Skeletal muscle tissue (tissue), 4 donors: ENCODE measurements at regions not wholly inside any gene's neighbourhood (a gene's known extent, or its start where the extent isn't known, plus 50 kb on each side); places are given as distances from the start of the nearest gene placed in this dataset. TPM values are rescaled to one million over a fixed set of nuclear protein-coding genes. Genes with fewer than 3 reads are reported as not detected.
"Not testable (repeated sequence)": the region's sequence is repeated elsewhere in the genome, so short reads cannot be mapped to it uniquely, and the experiment has no call there.

Experiments used
- H3K27ac ChIP-seq: one replicate; pipeline ENCODE4 v1.7.0; 2013; ENCODE audit warnings: mild to moderate bottlenecking, low read depth, low read length, inconsistent platforms
- H3K27me3 ChIP-seq, 3 donors: one replicate each; pipeline ENCODE4 v1.7.0; 2013; ENCODE audit warnings: low read length in 3 of 3; ENCODE audit not compliant: control insufficient read depth in 3 of 3, insufficient read depth in 3 of 3
- H3K36me3 ChIP-seq, 3 donors: one replicate each; pipeline ENCODE4 v1.7.0; 2013; ENCODE audit warnings: low read length in 3 of 3; ENCODE audit not compliant: control insufficient read depth in 3 of 3, insufficient read depth in 3 of 3
- H3K4me1 ChIP-seq, 3 donors: one replicate each; pipeline ENCODE4 v1.7.0; 2013; ENCODE audit warnings: low read length in 3 of 3, mild to moderate bottlenecking in 3 of 3; ENCODE audit not compliant: control insufficient read depth in 3 of 3, insufficient read depth in 3 of 3
- H3K4me3 ChIP-seq, 3 donors: one replicate each; pipeline ENCODE4 v1.7.0; 2013; ENCODE audit warnings: low read length in 3 of 3
- H3K9ac ChIP-seq, 3 donors: one replicate each; pipeline ENCODE4 v1.7.0; 2013; ENCODE audit warnings: low read length in 3 of 3, mild to moderate bottlenecking in 3 of 3, moderate library complexity in 2 of 3, low read depth in 1 of 3
- H3K9me3 ChIP-seq, 3 donors: one replicate each; pipeline ENCODE4 v1.7.0; 2013; ENCODE audit warnings: low read length in 3 of 3; ENCODE audit not compliant: control insufficient read depth in 3 of 3
- small RNA-seq: library from RNA; depleted of rRNA; stranded (forward); fragments of <200 nt; gene quantifications from one replicate; pipeline ENCODE3, GENCODE V24; 2014
- donor health status: Osteomylitis.

- not testable (repeated sequence) for H3K4me3 ChIP-seq, H3K4me1 ChIP-seq, H3K27ac ChIP-seq, H3K9ac ChIP-seq, H3K9me3 ChIP-seq, H3K27me3 ChIP-seq, H3K36me3 ChIP-seq
Observed at GRCh38 chr7:153989066-153989627, 63.1 kb upstream of the DPP6 start.

DNA sequence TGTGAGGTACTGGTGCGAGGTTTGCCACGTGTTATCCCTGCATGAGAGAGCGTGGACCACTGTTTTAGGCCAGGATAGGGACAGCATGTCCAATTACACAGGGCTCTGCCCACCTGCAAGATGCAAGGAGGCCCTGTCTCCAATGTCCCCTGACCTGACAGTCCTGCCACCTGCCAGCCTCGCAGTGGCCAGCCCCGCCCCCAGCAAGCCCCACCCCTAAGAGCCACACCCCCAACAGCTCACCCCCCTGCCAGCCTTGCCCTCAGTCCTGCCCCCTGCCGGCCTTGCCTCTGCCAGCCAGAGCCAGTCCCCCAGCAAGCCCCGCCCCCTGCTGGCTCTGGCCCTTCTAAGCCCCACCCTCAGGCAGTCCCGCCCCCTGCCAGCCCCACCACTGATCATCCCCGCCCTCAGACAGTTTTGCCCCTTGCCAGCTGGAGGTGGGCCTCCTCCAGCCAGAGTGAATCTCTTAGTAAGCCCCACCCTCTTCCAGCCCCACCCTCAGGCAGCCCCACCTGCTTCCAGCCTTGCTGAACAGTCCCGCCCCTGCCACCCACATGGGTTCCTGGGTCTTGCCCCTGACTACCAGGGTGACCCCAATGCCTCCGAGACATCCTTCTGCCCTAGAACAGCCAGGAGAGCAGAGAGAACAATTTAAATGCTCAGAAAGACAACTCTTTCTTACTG lies 62.3 kb upstream of the DPP6 start:
- H3K4me1 ChIP-seq, H3K9ac ChIP-seq, H3K27ac ChIP-seq, H3K36me3 ChIP-seq, H3K9me3 ChIP-seq, H3K4me3 ChIP-seq, H3K27me3 ChIP-seq: not testable (repeated sequence)

- H3K9ac ChIP-seq, H3K4me1 ChIP-seq, H3K27me3 ChIP-seq, H3K4me3 ChIP-seq, H3K9me3 ChIP-seq, H3K27ac ChIP-seq, H3K36me3 ChIP-seq: not testable (repeated sequence)
Observed at GRCh38 chr7:153991471-153991870, 60.7 kb upstream of the DPP6 start.

- H3K36me3 ChIP-seq, H3K27ac ChIP-seq, H3K27me3 ChIP-seq, H3K9me3 ChIP-seq, H3K4me1 ChIP-seq, H3K4me3 ChIP-seq, H3K9ac ChIP-seq: not testable (repeated sequence)
Observed at GRCh38 chr7:153993402-153993801, 58.8 kb upstream of the DPP6 start.

GRCh38 chr7:153998896-153999295 lies 53.3 kb upstream of the DPP6 start:
- not testable (repeated sequence) for H3K9ac ChIP-seq, H3K27ac ChIP-seq, H3K4me1 ChIP-seq, H3K4me3 ChIP-seq, H3K9me3 ChIP-seq, H3K36me3 ChIP-seq, H3K27me3 ChIP-seq

Small RNAs in the stretch of these regions (small RNA-seq; reads per million reads assigned to genes)
- gene AC005588.1: not detected
- not detected for gene AC079809.1
